HUES64 (cell line): ENCODE measurements at regions not wholly inside any gene's neighbourhood (a gene's known extent, or its start where the extent isn't known, plus 50 kb on each side); places are given as distances from the start of the nearest gene placed in this dataset.

Source experiments
- H3K27ac ChIP-seq: 2 replicates; pipeline ENCODE4 v1.7.0; 2013; ENCODE audit warnings: low read depth, low read length, inconsistent platforms
- H3K27me3 ChIP-seq: 2 replicates; pipeline ENCODE4 v1.6.1; 2013; ENCODE audit warnings: mild to moderate bottlenecking, low read length; ENCODE audit not compliant: insufficient read depth
- H3K36me3 ChIP-seq: 2 replicates; pipeline ENCODE4 v1.6.1; 2013; ENCODE audit warnings: mild to moderate bottlenecking, low read length; ENCODE audit not compliant: insufficient read depth
- H3K4me1 ChIP-seq: 2 replicates; pipeline ENCODE4 v1.6.1; 2013; ENCODE audit warnings: mild to moderate bottlenecking, low read length, moderate library complexity; ENCODE audit not compliant: insufficient read depth
- H3K4me3 ChIP-seq: 2 replicates; pipeline ENCODE4 v1.5.1; 2013; ENCODE audit warnings: mild to moderate bottlenecking, low read length, moderate library complexity
- H3K9ac ChIP-seq: 2 replicates; pipeline ENCODE4 v1.6.1; 2013; ENCODE audit warnings: mild to moderate bottlenecking, low read depth, low read length
- H3K9me3 ChIP-seq: 2 replicates; pipeline ENCODE4 v1.6.1; 2013; ENCODE audit warnings: low read depth, low read length; ENCODE audit not compliant: insufficient read depth
- WGBS: fragments of 150-250, 120-280 bp; methylation state at CpG from one replicate; pipeline ENCODE4 v1.1.7; 2013; ENCODE audit warnings: missing lambda C conversion rate; 5-methylcytosine and 5-hydroxymethylcytosine counted together

DNA sequence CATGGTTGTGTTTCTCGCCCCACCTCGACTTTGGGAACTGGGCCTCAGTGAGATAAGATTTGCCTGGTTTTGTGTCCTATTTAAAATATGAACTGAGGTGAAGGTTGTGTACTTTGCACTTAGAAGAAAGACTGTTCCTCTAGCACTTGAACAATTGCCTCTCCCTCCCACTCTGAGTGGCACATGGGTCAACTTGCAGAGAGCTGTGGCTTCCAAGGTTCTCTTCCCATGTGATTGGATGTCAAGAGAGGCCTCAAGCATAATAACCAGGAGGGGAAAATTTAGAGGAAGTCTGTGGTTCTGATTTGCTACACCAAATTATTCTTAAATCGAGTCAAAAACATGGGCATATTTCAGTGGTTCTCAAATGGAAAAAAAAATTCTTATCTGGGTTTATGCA is 329.2 kb downstream of the HS3ST3B1 start:
- Histone ChIP-seq H3K27ac (no peak overlapping the region), H3K27me3 (no peaks in the 10 kb centered on the region), H3K9me3 (no peaks in the 10 kb centered on the region), H3K4me1 (no peaks in the 10 kb centered on the region), H3K4me3 (no peak overlapping the region), H3K9ac (no peak overlapping the region), H3K36me3 (no peaks in the 10 kb centered on the region)
- 90% methylated on average over 3 of the region's 3 CpGs for WGBS

DNA sequence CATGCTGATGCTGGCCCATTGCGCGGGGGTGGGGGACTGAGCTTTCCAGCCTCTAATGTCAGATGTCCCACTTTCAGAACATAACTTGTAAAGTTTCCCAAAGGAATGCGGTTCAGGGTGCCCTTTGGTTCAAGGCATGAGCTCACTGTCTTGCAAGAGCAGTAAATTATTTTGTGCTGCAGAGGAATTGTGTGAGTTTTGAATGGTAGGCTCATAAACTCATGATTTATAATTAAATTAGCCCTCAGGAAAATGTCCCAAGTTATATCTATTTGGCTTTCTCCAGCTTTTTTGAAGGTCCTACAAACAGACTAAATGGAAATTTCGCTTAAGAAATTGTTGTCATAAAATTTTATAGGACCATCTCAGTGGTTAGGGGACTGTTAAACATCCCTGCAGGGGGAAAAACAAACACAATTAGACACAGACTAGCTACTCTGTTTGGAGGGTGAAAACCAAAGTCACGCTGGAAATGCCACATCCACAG is 321.8 kb downstream of the HS3ST3B1 start:
- Histone ChIP-seq H3K27ac (no peak overlapping the region), H3K9me3 (no peaks in the 10 kb centered on the region), H3K9ac (no peak overlapping the region), H3K4me1 (no peaks in the 10 kb centered on the region; the same call in 1 of the 2 replicates), H3K4me3 (no peak overlapping the region), H3K36me3 (no peaks in the 10 kb centered on the region), H3K27me3 (no peaks in the 10 kb centered on the region)
- WGBS, result 84% methylated on average over 5 of the region's 5 CpGs

DNA sequence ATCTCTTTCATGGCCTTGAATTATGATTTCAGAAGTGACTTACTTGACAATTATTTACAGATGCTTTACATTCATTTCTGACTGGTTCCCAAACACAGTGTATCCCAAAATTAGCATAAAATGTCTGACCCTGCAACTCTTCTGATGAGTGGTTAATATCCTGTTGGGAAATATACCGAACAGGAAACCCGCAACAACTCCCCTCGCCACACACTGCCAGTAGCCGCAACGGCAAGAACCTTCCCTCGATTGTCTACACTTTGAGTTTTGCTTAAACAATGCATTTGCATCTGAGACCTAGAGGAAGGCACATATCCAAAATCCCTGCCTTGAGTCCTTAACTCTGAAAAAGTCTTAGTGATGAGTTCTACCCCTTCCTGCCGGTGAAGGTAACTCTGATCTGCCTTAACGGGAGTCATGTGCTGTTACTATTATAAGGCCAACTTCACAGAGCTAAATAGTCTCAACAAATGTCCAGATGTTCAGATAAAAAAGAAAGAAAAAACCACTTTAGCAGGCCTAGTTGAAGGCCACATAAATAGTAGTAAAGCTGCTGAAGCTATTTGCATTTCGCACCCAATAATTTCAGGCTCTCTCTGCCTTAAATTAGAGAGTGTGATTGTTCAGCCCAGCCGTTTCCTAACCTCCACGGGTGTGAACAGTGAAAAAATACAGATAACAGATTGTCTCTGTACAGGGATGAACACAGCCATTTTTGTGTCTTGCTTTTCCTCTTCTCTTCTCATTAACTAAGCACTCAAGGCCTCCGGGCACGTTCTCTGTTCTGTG is 321.1 kb downstream of the HS3ST3B1 start:
- Histone ChIP-seq H3K27ac (no peak overlapping the region), H3K36me3 (no peaks in the 10 kb centered on the region), H3K4me3 (no peak overlapping the region), H3K9ac (no peak overlapping the region), H3K9me3 (no peaks in the 10 kb centered on the region), H3K27me3 (no peaks in the 10 kb centered on the region), H3K4me1 (no peaks in the 10 kb centered on the region; the same call in 1 of the 2 replicates)
- WGBS, result 91% methylated on average over 13 of the region's 13 CpGs

DNA sequence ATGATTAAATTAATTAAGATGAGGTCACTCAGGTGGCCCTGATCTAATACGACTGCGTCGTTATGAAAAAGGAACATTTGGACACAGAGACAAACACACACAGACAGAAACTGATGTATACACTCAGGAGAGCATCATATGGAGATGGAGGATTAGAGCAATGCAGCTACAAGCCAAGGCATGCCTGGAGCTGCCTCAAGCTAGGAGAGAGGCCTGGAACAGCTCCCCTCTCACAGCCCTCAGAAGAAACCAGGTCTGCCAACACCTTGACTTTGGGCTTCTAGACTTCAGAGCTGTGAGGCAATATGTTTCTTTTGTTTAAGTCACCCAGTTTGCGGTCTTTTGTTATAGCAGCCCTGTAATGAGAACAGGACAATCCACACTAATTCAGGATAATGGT is 318.9 kb downstream of the HS3ST3B1 start:
- H3K4me3 ChIP-seq, result no peak overlapping the region
- H3K9ac ChIP-seq, result no peak overlapping the region
- H3K4me1 ChIP-seq, result no peaks in the 10 kb centered on the region; the same call in 1 of the 2 replicates
- no peak overlapping the region for H3K27ac ChIP-seq
- H3K36me3 ChIP-seq, result no peaks in the 10 kb centered on the region
- H3K27me3 ChIP-seq, result no peaks in the 10 kb centered on the region
- H3K9me3 ChIP-seq, result no peaks in the 10 kb centered on the region
- WGBS, result 97% methylated on average over 4 of the region's 4 CpGs

DNA sequence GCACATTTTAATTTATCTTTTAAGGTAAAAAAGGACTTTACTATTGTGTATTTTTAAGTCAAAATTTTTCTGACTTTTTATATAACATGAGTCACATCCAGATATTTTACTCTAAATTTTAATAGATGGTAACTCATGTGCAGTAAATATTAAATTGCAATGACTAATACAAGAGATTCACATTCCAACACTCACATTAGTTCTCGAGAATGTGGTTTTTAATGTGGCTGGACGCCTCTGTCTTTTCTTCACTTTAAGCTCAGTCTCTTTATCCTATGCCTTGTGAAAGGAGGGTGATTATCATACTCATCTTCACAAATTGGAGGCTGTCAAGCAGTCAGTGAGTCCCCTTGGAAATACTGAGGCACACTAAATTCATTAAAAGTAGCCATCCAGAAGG is 315.6 kb downstream of the HS3ST3B1 start:
- H3K9me3 ChIP-seq, result peaks cover 5% of the 10 kb centered on the region; the same call in 1 of the 2 replicates
- no peak overlapping the region for H3K4me3 ChIP-seq
- no peaks in the 10 kb centered on the region for H3K27me3 ChIP-seq
- no peak overlapping the region for H3K9ac ChIP-seq
- WGBS, result 100% methylated on average over 2 of the region's 2 CpGs
- H3K36me3 ChIP-seq, result no peaks in the 10 kb centered on the region
- no peaks in the 10 kb centered on the region for H3K4me1 ChIP-seq
- H3K27ac ChIP-seq, result no peak overlapping the region

DNA sequence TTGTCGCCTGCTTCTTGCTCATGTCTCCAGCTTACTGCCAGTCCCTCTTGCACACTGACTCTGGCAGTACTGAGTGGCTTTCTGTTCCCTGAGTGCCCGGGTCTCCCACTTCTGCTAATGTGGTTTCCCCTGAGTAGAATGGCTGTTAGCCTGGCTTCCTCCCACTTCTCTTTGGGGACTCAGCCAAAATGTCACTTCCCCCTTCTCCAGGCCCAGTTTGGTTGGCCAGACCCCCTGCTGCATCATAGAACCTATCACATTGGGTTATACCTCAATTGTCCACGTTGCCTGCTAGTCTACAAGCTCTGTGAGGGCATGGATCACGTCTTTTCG is 304.4 kb downstream of the HS3ST3B1 start:
- 93% methylated on average over 5 of the region's 5 CpGs for WGBS
- Histone ChIP-seq H3K9ac (no peak overlapping the region), H3K4me3 (no peak overlapping the region), H3K27ac (no peak overlapping the region), H3K4me1 (no peaks in the 10 kb centered on the region), H3K9me3 (no peaks in the 10 kb centered on the region), H3K36me3 (no peaks in the 10 kb centered on the region), H3K27me3 (no peaks in the 10 kb centered on the region)

DNA sequence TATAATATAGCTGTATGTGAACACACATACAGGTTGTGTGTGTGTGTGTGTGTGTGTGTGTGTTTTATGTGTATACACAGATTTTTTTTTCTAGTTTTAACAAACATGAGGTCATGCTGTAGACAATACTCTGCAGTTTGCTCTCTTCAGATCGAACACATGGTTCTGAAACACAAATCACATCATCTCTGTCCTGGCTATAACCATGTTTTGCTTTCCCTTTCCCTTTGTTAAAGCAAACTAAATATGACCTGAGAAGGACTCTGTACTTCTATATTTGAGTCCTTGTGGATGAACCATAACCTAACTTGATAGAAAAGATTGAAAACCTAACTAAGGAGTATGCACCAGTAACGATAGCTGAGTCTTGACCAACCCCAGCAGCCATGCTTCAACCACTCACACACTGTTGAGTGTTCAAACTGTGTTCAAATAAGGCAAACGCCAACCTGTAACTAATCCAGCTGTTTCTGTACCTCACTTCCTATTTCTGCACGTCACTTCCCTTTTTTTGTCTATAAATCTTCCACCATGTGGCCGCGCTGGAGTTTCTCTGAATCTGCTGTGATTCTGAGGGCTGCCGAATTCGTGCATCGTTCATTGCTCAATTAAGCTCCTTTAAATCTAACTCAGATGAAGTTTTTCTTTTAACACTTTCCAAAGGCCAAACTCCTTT is 303.8 kb downstream of the HS3ST3B1 start:
- Histone ChIP-seq H3K36me3 (no peaks in the 10 kb centered on the region), H3K27me3 (no peaks in the 10 kb centered on the region), H3K27ac (no peak overlapping the region), H3K4me3 (no peak overlapping the region), H3K9me3 (no peaks in the 10 kb centered on the region), H3K9ac (no peak overlapping the region), H3K4me1 (no peaks in the 10 kb centered on the region)
- WGBS, result 94% methylated on average over 9 of the region's 9 CpGs

DNA sequence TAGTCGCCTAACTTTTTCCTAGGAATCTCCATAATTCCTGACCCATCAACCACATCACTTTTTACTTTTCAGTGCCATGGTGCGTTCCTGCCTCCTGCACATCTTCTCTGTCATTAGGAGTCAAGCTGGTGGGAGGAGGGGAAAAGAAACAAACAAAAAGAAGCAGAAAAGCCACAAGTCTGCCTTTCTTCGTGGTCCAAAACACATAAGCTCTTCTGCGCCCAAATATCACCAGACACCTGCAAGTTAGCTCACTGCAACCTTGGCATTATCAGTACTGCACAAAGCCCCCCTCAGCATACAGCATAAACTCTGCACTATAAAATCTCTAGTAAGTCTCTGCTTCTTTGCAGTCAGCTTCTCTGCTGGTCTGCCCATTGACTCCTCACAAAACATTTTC is 295.3 kb downstream of the HS3ST3B1 start:
- Histone ChIP-seq H3K9ac (no peak overlapping the region), H3K9me3 (no peaks in the 10 kb centered on the region), H3K27me3 (no peaks in the 10 kb centered on the region), H3K27ac (no peak overlapping the region), H3K4me3 (no peak overlapping the region), H3K4me1 (no peaks in the 10 kb centered on the region), H3K36me3 (no peaks in the 10 kb centered on the region)
- 94% methylated on average over 4 of the region's 4 CpGs for WGBS

DNA sequence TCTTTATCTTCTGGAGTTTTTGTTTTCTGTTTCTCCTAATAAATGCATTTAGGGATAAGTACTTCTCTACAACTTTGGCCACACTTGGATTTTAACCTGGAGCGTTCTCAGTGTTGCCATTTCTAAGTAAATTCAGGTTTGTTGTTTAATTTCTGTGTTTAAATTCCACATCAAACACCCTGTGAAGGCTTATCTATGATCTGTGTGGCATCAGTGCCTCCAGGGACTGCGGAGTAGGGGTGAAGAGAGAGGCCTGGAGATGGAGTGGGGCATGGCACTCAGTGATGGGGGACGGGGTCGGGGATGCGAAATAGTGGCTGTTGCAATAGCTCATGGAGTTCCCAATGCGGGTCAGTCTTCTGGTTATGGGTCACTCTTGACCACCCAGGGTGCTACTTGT is 294.8 kb downstream of the HS3ST3B1 start:
- Histone ChIP-seq H3K9ac (no peak overlapping the region), H3K27ac (no peak overlapping the region), H3K4me3 (no peak overlapping the region), H3K27me3 (no peaks in the 10 kb centered on the region), H3K9me3 (no peaks in the 10 kb centered on the region), H3K36me3 (no peaks in the 10 kb centered on the region), H3K4me1 (no peaks in the 10 kb centered on the region)
- WGBS, result 96% methylated on average over 6 of the region's 6 CpGs

DNA sequence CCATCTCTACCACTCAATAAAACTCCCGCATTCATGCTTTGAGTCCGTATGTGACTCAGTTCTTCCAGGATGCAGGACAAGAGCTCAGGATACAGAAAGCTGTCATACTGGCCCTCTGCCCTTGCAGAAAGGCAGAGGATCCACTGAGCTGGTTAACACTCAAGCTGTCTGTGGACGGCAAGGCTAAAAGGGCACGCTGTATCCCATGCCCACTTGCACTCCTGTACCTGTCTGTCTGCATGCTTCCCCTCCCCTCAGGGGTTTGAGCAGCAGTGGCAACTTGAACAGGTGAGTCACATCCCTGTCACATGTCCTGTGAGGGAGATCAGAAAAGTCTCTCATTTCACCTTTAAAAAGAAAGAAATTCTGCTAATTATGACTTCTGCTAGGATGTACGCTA is 293.8 kb downstream of the HS3ST3B1 start:
- Histone ChIP-seq H3K9me3 (no peaks in the 10 kb centered on the region), H3K36me3 (no peaks in the 10 kb centered on the region), H3K9ac (no peak overlapping the region), H3K27ac (no peak overlapping the region), H3K4me1 (no peaks in the 10 kb centered on the region), H3K4me3 (no peak overlapping the region), H3K27me3 (no peaks in the 10 kb centered on the region)
- 96% methylated on average over 5 of the region's 5 CpGs for WGBS

DNA sequence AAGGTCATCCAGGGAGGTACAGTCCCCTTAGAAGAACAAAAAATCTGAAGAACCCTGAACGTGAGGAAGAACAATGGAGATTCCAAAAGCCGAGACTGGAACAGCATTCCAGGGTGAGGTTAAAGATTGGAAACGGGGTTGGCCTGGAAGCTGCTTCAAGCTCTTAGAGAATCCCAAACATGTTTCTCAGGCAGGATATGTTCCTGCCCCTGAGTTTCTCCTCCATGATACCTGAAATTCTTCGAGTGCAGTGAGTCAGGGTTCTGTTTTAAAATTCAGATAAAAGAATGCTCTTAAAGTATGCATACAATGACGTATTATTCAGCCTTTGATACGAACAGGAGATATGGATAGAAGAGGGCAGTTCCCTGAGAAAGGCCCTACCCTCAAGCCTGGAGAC is 293.1 kb downstream of the HS3ST3B1 start:
- H3K4me3 ChIP-seq, result no peak overlapping the region
- WGBS, result 87% methylated on average over 6 of the region's 6 CpGs
- H3K9me3 ChIP-seq, result no peaks in the 10 kb centered on the region
- no peak overlapping the region for H3K27ac ChIP-seq
- no peaks in the 10 kb centered on the region; the same call in 1 of the 2 replicates for H3K4me1 ChIP-seq
- no peak overlapping the region for H3K9ac ChIP-seq
- no peaks in the 10 kb centered on the region for H3K27me3 ChIP-seq
- H3K36me3 ChIP-seq, result no peaks in the 10 kb centered on the region
